MCF 10A (cell line): ENCODE measurements at regions not wholly inside any gene's neighbourhood (a gene's known extent, or its start where the extent isn't known, plus 50 kb on each side); places are given as distances from the start of the nearest gene placed in this dataset.
A peak's percentile ranks its signal among the peaks of the same experiment; 100 is the strongest.

ENCODE experiments used
- BruUV-seq: library from RNA; stranded (reverse); fragments of 400-500 nt; replicated peaks from 2 replicates; lab custom pipeline; 2021; lab: Mats Ljungman, UMichigan
- CTCF ChIA-PET: fragments of 300-600 bp; sonication (Branson Sonifier 250); formaldehyde crosslinking; extraction: SDS; loops from one replicate; lab custom pipeline; 2021; ENCODE audit warnings: antibody characterized with exemption, inconsistent platforms; lab: Yijun Ruan, JAX
- POLR2A ChIA-PET: fragments of 300-600, 350-650 bp; sonication (Branson Sonifier 250); formaldehyde crosslinking; extraction: SDS; loops from one replicate; lab custom pipeline; 2020; ENCODE audit warnings: antibody characterized with exemption, inconsistent platforms; lab: Yijun Ruan, JAX
- DNase-seq: peaks from one replicate; pipeline ENCODE4 v3.0.0-alpha.2; 2018; ENCODE audit not compliant: unreplicated experiment
- H3K27ac Mint-ChIP-seq: one replicate; pipeline ENCODE4 v1.8.0; 2022; ENCODE audit warnings: mild to moderate bottlenecking, low read depth, mixed read lengths; ENCODE audit not compliant: unreplicated experiment
- H3K27me3 Mint-ChIP-seq: one replicate; pipeline ENCODE4 v1.8.0; 2022; ENCODE audit warnings: mixed read lengths; ENCODE audit not compliant: insufficient read depth, unreplicated experiment
- H3K36me3 Mint-ChIP-seq: one replicate; pipeline ENCODE4 v1.8.0; 2022; ENCODE audit warnings: mild to moderate bottlenecking, moderate library complexity, mixed read lengths; ENCODE audit not compliant: insufficient read depth, unreplicated experiment
- H3K4me1 Mint-ChIP-seq: one replicate; pipeline ENCODE4 v1.8.0; 2022; ENCODE audit warnings: mixed read lengths; ENCODE audit not compliant: insufficient read depth, unreplicated experiment
- H3K4me3 Mint-ChIP-seq: one replicate; pipeline ENCODE4 v1.8.0; 2022; ENCODE audit warnings: mild to moderate bottlenecking, moderate library complexity, mixed read lengths; ENCODE audit not compliant: unreplicated experiment
- H3K9me3 Mint-ChIP-seq: one replicate; pipeline ENCODE4 v1.8.0; 2022; ENCODE audit warnings: mixed read lengths; ENCODE audit not compliant: unreplicated experiment
- CTCF ChIP-seq: fragments of 200-600 bp; IDR thresholded peaks from one replicate; pipeline ENCODE4 v1.8.0; 2022; ENCODE audit warnings: antibody characterized with exemption, mild to moderate bottlenecking; ENCODE audit not compliant: unreplicated experiment
- intact Hi-C: fragments of 100-400 bp; cut with micrococcal nuclease; formaldehyde crosslinking; loops from 2 replicates; pipeline ENCODE4 v1.14.1; 2022

DNA sequence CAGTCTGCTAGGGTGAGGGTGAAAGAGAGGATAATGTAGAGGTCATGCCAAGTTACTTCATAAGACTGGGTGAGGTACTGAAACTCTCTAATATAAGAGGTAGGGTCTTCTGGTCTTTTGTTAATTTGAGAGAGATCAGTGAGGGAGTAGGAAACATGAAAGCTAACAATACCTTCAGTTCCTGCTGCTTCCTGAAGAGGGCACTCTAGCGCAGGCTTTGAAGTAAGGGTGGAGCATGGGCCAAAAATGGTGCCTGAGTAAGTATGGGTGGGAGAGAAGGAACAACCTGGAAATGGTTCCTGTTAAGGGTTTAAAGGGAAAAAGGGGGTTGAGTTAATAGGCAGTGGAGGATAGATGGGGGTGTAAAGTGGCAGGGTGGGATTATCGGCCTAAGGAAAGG lies 2449.5 kb downstream of the TP53TG3F start:
- Mint-ChIP-seq H3K9me3 (peaks cover 52% of the 10 kb centered on the region), H3K36me3 (no peaks in the 10 kb centered on the region), H3K27ac (no peak overlapping the region), H3K4me1 (no peaks in the 10 kb centered on the region), H3K4me3 (no peak overlapping the region), H3K27me3 (no peaks in the 10 kb centered on the region)
- TF ChIP-seq CTCF: peak; percentile 19
- ChIA-PET POLR2A (no interaction called here), CTCF (interaction anchor here (0.7 kb wide), 1 partner anchor 426 kb away, joined by 4 read pairs; no protein-coding TSS in a partner anchor)
- BruUV-seq: no TSS peak
- no peak for DNase-seq
- intact Hi-C loops: no loop called here

DNA sequence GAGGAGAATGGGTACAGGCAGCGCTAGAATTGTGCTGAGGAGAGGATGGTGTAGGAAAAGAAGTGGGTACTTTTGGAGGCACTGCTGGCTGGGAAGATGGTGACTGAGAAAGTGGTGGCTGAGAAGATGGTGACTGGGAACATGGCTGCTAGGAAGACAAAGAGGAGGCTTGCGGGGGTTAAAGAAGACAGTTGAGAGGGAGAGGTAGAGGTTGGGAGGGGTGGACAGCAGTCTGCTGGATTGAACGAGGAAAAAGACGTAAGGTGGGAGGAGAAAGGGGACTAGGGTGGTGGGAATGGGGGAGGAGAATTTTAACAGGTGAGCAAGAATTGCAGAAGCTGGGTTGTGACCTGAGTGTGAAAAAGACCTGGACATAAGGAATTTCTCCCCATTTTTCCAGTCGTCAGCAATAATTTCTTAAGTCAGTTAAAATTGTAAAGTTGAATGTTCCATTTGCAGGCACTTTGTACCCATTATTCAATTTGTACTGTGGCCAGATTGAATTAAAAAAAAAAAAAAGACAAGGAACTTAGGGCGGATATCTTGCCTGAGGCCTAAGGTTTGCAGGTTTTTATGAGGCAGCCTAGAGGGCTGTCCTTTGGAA lies 2450.0 kb downstream of the TP53TG3F start:
- no TSS peak for BruUV-seq
- H3K27ac Mint-ChIP-seq: no peak overlapping the region
- no peak overlapping the region for H3K4me3 Mint-ChIP-seq
- DNase-seq: no peak
- POLR2A ChIA-PET: no interaction called here
- intact Hi-C loops: no loop called here
- H3K9me3 Mint-ChIP-seq: peaks cover 50% of the 10 kb centered on the region
- no peaks in the 10 kb centered on the region for H3K27me3 Mint-ChIP-seq
- no peak for TF ChIP-seq CTCF
- CTCF ChIA-PET: no interaction called here
- H3K36me3 Mint-ChIP-seq: no peaks in the 10 kb centered on the region
- H3K4me1 Mint-ChIP-seq: no peaks in the 10 kb centered on the region

DNA sequence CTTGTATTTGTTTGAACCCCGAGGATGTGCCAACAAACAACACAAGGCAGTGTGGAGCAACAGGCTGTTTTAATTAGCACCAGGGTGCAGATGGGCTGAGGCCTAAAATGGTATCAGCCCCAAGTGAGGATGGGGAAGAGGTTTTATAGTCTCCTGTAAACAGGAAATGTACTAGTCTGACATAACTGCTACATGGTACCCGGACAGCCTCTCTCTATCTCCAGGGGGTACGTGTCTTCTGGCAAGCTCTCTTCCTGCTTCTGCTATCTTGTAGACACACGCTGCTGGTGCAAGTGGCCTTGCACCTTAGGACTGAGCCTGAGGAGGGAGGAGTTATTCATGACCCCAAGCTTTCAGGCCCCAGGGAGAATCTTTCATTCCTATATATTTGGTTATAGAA lies 2451.0 kb downstream of the TP53TG3F start:
- H3K27ac Mint-ChIP-seq: no peak overlapping the region
- ChIA-PET CTCF (no interaction called here), POLR2A (no interaction called here)
- H3K4me1 Mint-ChIP-seq: no peaks in the 10 kb centered on the region
- no peak for DNase-seq
- peaks cover 40% of the 10 kb centered on the region for H3K9me3 Mint-ChIP-seq
- no TSS peak for BruUV-seq
- H3K27me3 Mint-ChIP-seq: no peaks in the 10 kb centered on the region
- TF ChIP-seq CTCF: no peak
- intact Hi-C loops: no loop called here
- no peaks in the 10 kb centered on the region for H3K36me3 Mint-ChIP-seq
- no peak overlapping the region for H3K4me3 Mint-ChIP-seq

GRCh38 chr16:35911899-35912298 lies 2452.5 kb downstream of the TP53TG3F start:
- Mint-ChIP-seq H3K27ac (no peak overlapping the region), H3K9me3 (peaks cover 25% of the 10 kb centered on the region), H3K36me3 (no peaks in the 10 kb centered on the region), H3K4me1 (no peaks in the 10 kb centered on the region), H3K27me3 (no peaks in the 10 kb centered on the region), H3K4me3 (no peak overlapping the region)
- no peak for TF ChIP-seq CTCF
- no TSS peak for BruUV-seq
- CTCF ChIA-PET: interaction anchor here (0.6 kb wide), 1 partner anchor 154 kb away, joined by 3 read pairs; no protein-coding TSS in a partner anchor
- DNase-seq: no peak
- intact Hi-C loops: no loop called here
- POLR2A ChIA-PET: no interaction called here
